ENCODE measurements at regions not wholly inside any gene's neighbourhood (a gene's known extent, or its start where the extent isn't known, plus 50 kb on each side); places are given as distances from the start of the nearest gene placed in this dataset.
"Not testable (repeated sequence)": the region's sequence is repeated elsewhere in the genome, so short reads cannot be mapped to it uniquely, and the experiment has no call there.

GRCh38 chr6:6970851-6971250 is 136.9 kb upstream of the RREB1 start:
- no peak for DNase-seq (ENCODE audit: low spot score)

- no peak for DNase-seq (ENCODE audit: low spot score)
Observed at GRCh38 chr6:6971369-6971768, 136.4 kb upstream of the RREB1 start.

- peak; percentile 15 for DNase-seq (ENCODE audit: low spot score)
Observed at GRCh38 chr6:6972456-6972855, 135.3 kb upstream of the RREB1 start.

- no peak for DNase-seq (ENCODE audit: low spot score)
Observed at GRCh38 chr6:6973721-6974120, 134.0 kb upstream of the RREB1 start.

- no peak for DNase-seq (ENCODE audit: low spot score)
Observed at GRCh38 chr6:6975459-6976111, 132.2 kb upstream of the RREB1 start.

- DNase-seq (ENCODE audit: low spot score) = no peak
Observed at GRCh38 chr6:6976193-6976592, 131.6 kb upstream of the RREB1 start.

GRCh38 chr6:6978731-6979130 is 129.0 kb upstream of the RREB1 start:
- DNase-seq (ENCODE audit: low spot score) = no peak

- DNase-seq (ENCODE audit: low spot score) = no peak
Observed at GRCh38 chr6:6980999-6981597, 126.7 kb upstream of the RREB1 start.

GRCh38 chr6:6981681-6982322 is 126.0 kb upstream of the RREB1 start:
- DNase-seq (ENCODE audit: low spot score) = no peak

- DNase-seq (ENCODE audit: low spot score) = no peak
Observed at GRCh38 chr6:6982663-6983062, 125.1 kb upstream of the RREB1 start.

GRCh38 chr6:6984585-6985366 is 123.0 kb upstream of the RREB1 start:
- no peak for DNase-seq (ENCODE audit: low spot score)

GRCh38 chr6:6986344-6986743 is 121.4 kb upstream of the RREB1 start:
- DNase-seq (ENCODE audit: low spot score) = no peak

GRCh38 chr6:6987749-6988148 is 120.0 kb upstream of the RREB1 start:
- no peak for DNase-seq (ENCODE audit: low spot score)

- not testable (repeated sequence) for DNase-seq (ENCODE audit: low spot score)
Observed at GRCh38 chr6:6990059-6990458, 117.7 kb upstream of the RREB1 start.

- no peak for DNase-seq (ENCODE audit: low spot score)
Observed at GRCh38 chr6:6993503-6994237, 114.1 kb upstream of the RREB1 start.

GRCh38 chr6:6994796-6995195 is 113.0 kb upstream of the RREB1 start:
- DNase-seq (ENCODE audit: low spot score) = no peak

- DNase-seq (ENCODE audit: low spot score) = no peak
Observed at GRCh38 chr6:6995328-6995727, 112.4 kb upstream of the RREB1 start.

- no peak for DNase-seq (ENCODE audit: low spot score)
Observed at GRCh38 chr6:6996124-6996523, 111.6 kb upstream of the RREB1 start.

GRCh38 chr6:6997263-6998193 is 110.2 kb upstream of the RREB1 start:
- no peak for DNase-seq (ENCODE audit: low spot score)

- DNase-seq (ENCODE audit: low spot score) = no peak
Observed at GRCh38 chr6:6998194-6998569, 109.6 kb upstream of the RREB1 start.

Data from umbilical cord (tissue), 1 donor.